SJCRH30 (cell line): ENCODE measurements at regions not wholly inside any gene's neighbourhood (a gene's known extent, or its start where the extent isn't known, plus 50 kb on each side); places are given as distances from the start of the nearest gene placed in this dataset.

Source experiments
- DNase-seq, 2 experiments: peaks; one replicate each; pipeline ENCODE4 v3.0.0-alpha.2; 2015 to 2020
- H3K27ac ChIP-seq: fragments of 250-450 bp; sonication (Bioruptor Pico); 2 replicates; pipeline ENCODE4 v1.5.1; 2020; ENCODE audit warnings: mild to moderate bottlenecking, moderate library complexity
- H3K27me3 ChIP-seq: fragments of 250-450 bp; sonication (Bioruptor Pico); 2 replicates; pipeline ENCODE4 v1.5.1; 2020; ENCODE audit warnings: mild to moderate bottlenecking, moderate library complexity
- H3K36me3 ChIP-seq: fragments of 250-450 bp; sonication (Bioruptor Pico); 2 replicates; pipeline ENCODE4 v1.5.1; 2020; ENCODE audit warnings: mild to moderate bottlenecking, moderate library complexity
- H3K4me1 ChIP-seq: fragments of 250-450 bp; sonication (Bioruptor Pico); 2 replicates; pipeline ENCODE4 v1.5.1; 2020; ENCODE audit warnings: mild to moderate bottlenecking, moderate library complexity
- H3K4me3 ChIP-seq: fragments of 250-450 bp; sonication (Bioruptor Pico); 2 replicates; pipeline ENCODE4 v1.5.1; 2020; ENCODE audit warnings: mild to moderate bottlenecking, moderate library complexity
- H3K9me3 ChIP-seq: fragments of 250-450 bp; sonication (Bioruptor Pico); replicated peaks from 2 replicates; pipeline ENCODE4 v1.5.1; 2020; ENCODE audit warnings: mild to moderate bottlenecking, moderate library complexity

GRCh38 chr6:98548301-98548700, 286.1 kb upstream of the POU3F2 start:
- Histone ChIP-seq H3K9me3 (no peaks in the 10 kb centered on the region), H3K36me3 (no peaks in the 10 kb centered on the region), H3K27ac (no peak overlapping the region), H3K4me1 (no peaks in the 10 kb centered on the region), H3K4me3 (no peak overlapping the region), H3K27me3 (no peaks in the 10 kb centered on the region; the same call in 1 of the 2 replicates)
- no peak for DNase-seq

GRCh38 chr6:98560418-98560817, 274.0 kb upstream of the POU3F2 start:
- H3K27ac ChIP-seq: no peak overlapping the region
- no peak overlapping the region for H3K4me3 ChIP-seq
- H3K27me3 ChIP-seq: no peaks in the 10 kb centered on the region
- H3K36me3 ChIP-seq: no peaks in the 10 kb centered on the region
- H3K4me1 ChIP-seq: no peaks in the 10 kb centered on the region
- no peak for DNase-seq
- H3K9me3 ChIP-seq: no peaks in the 10 kb centered on the region

GRCh38 chr6:98560841-98561240, 273.5 kb upstream of the POU3F2 start:
- H3K27me3 ChIP-seq: no peaks in the 10 kb centered on the region
- DNase-seq: no peak
- no peaks in the 10 kb centered on the region for H3K4me1 ChIP-seq
- no peak overlapping the region for H3K4me3 ChIP-seq
- H3K36me3 ChIP-seq: no peaks in the 10 kb centered on the region
- H3K9me3 ChIP-seq: no peaks in the 10 kb centered on the region
- H3K27ac ChIP-seq: no peak overlapping the region

GRCh38 chr6:98566126-98566525, 268.2 kb upstream of the POU3F2 start:
- Histone ChIP-seq H3K9me3 (no peaks in the 10 kb centered on the region), H3K27me3 (no peaks in the 10 kb centered on the region), H3K27ac (no peak overlapping the region), H3K36me3 (no peaks in the 10 kb centered on the region), H3K4me3 (no peak overlapping the region), H3K4me1 (no peaks in the 10 kb centered on the region)
- no peak for DNase-seq

- H3K27me3 ChIP-seq: no peaks in the 10 kb centered on the region
- DNase-seq: no peak
- no peaks in the 10 kb centered on the region for H3K9me3 ChIP-seq
- H3K27ac ChIP-seq: no peak overlapping the region
- no peaks in the 10 kb centered on the region for H3K36me3 ChIP-seq
- no peaks in the 10 kb centered on the region for H3K4me1 ChIP-seq
- H3K4me3 ChIP-seq: no peak overlapping the region
Measured at GRCh38 chr6:98572579-98572978, 261.8 kb upstream of the POU3F2 start.

- no peaks in the 10 kb centered on the region for H3K27me3 ChIP-seq
- H3K36me3 ChIP-seq: no peaks in the 10 kb centered on the region
- no peaks in the 10 kb centered on the region for H3K9me3 ChIP-seq
- no peak overlapping the region for H3K27ac ChIP-seq
- DNase-seq: peak; percentile 47 to 63
- no peaks in the 10 kb centered on the region for H3K4me1 ChIP-seq
- no peak overlapping the region for H3K4me3 ChIP-seq
Measured at GRCh38 chr6:98574984-98575383, 259.4 kb upstream of the POU3F2 start.

GRCh38 chr6:98576791-98577190, 257.6 kb upstream of the POU3F2 start:
- no peaks in the 10 kb centered on the region for H3K4me1 ChIP-seq
- no peak overlapping the region for H3K27ac ChIP-seq
- H3K36me3 ChIP-seq: no peaks in the 10 kb centered on the region
- no peaks in the 10 kb centered on the region for H3K9me3 ChIP-seq
- no peak for DNase-seq
- H3K4me3 ChIP-seq: no peak overlapping the region
- no peaks in the 10 kb centered on the region for H3K27me3 ChIP-seq

- no peak overlapping the region for H3K4me3 ChIP-seq
- H3K27ac ChIP-seq: no peak overlapping the region
- H3K9me3 ChIP-seq: no peaks in the 10 kb centered on the region
- no peaks in the 10 kb centered on the region for H3K36me3 ChIP-seq
- no peak for DNase-seq
- H3K27me3 ChIP-seq: no peaks in the 10 kb centered on the region
- no peaks in the 10 kb centered on the region for H3K4me1 ChIP-seq
Measured at GRCh38 chr6:98578016-98578415, 256.4 kb upstream of the POU3F2 start.

- Histone ChIP-seq H3K36me3 (no peaks in the 10 kb centered on the region), H3K9me3 (no peaks in the 10 kb centered on the region), H3K4me3 (no peak overlapping the region), H3K27ac (no peak overlapping the region), H3K4me1 (no peaks in the 10 kb centered on the region), H3K27me3 (no peaks in the 10 kb centered on the region)
- no peak for DNase-seq
Measured at GRCh38 chr6:98579079-98579478, 255.3 kb upstream of the POU3F2 start.

- Histone ChIP-seq H3K4me3 (no peak overlapping the region), H3K36me3 (no peaks in the 10 kb centered on the region), H3K27ac (no peak overlapping the region), H3K9me3 (no peaks in the 10 kb centered on the region), H3K27me3 (no peaks in the 10 kb centered on the region), H3K4me1 (no peaks in the 10 kb centered on the region)
- no peak for DNase-seq
Measured at GRCh38 chr6:98579941-98580340, 254.4 kb upstream of the POU3F2 start.

- Histone ChIP-seq H3K36me3 (no peaks in the 10 kb centered on the region), H3K4me3 (no peak overlapping the region), H3K9me3 (no peaks in the 10 kb centered on the region), H3K4me1 (no peaks in the 10 kb centered on the region), H3K27me3 (no peaks in the 10 kb centered on the region), H3K27ac (no peak overlapping the region)
- DNase-seq: no peak
Measured at GRCh38 chr6:98581705-98582104, 252.7 kb upstream of the POU3F2 start.

GRCh38 chr6:98583506-98583905, 250.9 kb upstream of the POU3F2 start:
- no peaks in the 10 kb centered on the region for H3K36me3 ChIP-seq
- no peaks in the 10 kb centered on the region for H3K4me1 ChIP-seq
- no peak for DNase-seq
- no peak overlapping the region for H3K4me3 ChIP-seq
- no peaks in the 10 kb centered on the region for H3K9me3 ChIP-seq
- no peak overlapping the region for H3K27ac ChIP-seq
- no peaks in the 10 kb centered on the region for H3K27me3 ChIP-seq

- H3K4me3 ChIP-seq: no peak overlapping the region
Measured at GRCh38 chr6:98586163-98586562, 248.2 kb upstream of the POU3F2 start.

GRCh38 chr6:98587555-98587954, 246.8 kb upstream of the POU3F2 start:
- no peaks in the 10 kb centered on the region for H3K4me1 ChIP-seq
- H3K4me3 ChIP-seq: no peak overlapping the region
- DNase-seq: no peak
- no peak overlapping the region for H3K27ac ChIP-seq
- H3K36me3 ChIP-seq: no peaks in the 10 kb centered on the region
- no peaks in the 10 kb centered on the region for H3K27me3 ChIP-seq
- no peaks in the 10 kb centered on the region for H3K9me3 ChIP-seq

More at GRCh38 chr6:98586163-98586562, 248.2 kb upstream of the POU3F2 start:
- no peak for DNase-seq
- Histone ChIP-seq H3K4me1 (no peaks in the 10 kb centered on the region), H3K9me3 (no peaks in the 10 kb centered on the region), H3K36me3 (no peaks in the 10 kb centered on the region), H3K27me3 (no peaks in the 10 kb centered on the region), H3K27ac (no peak overlapping the region)

- DNase-seq: no peak
- Histone ChIP-seq H3K27me3 (no peaks in the 10 kb centered on the region), H3K27ac (no peak overlapping the region), H3K36me3 (no peaks in the 10 kb centered on the region), H3K9me3 (no peaks in the 10 kb centered on the region), H3K4me1 (no peaks in the 10 kb centered on the region), H3K4me3 (no peak overlapping the region)
Measured at GRCh38 chr6:98589536-98589935, 244.8 kb upstream of the POU3F2 start.

- no peaks in the 10 kb centered on the region for H3K9me3 ChIP-seq
- H3K27me3 ChIP-seq: no peaks in the 10 kb centered on the region
- H3K36me3 ChIP-seq: no peaks in the 10 kb centered on the region
- no peak overlapping the region for H3K27ac ChIP-seq
- H3K4me1 ChIP-seq: no peaks in the 10 kb centered on the region
- no peak overlapping the region for H3K4me3 ChIP-seq
- no peak for DNase-seq
Measured at GRCh38 chr6:98590136-98590681, 244.2 kb upstream of the POU3F2 start.
